ENCODE measurements at regions not wholly inside any gene's neighbourhood (a gene's known extent, or its start where the extent isn't known, plus 50 kb on each side); places are given as distances from the start of the nearest gene placed in this dataset.

GRCh38 chr3:144237351-144237750 lies 265.7 kb downstream of the DIPK2A start:
- DNase-seq, result no peak

GRCh38 chr3:144241404-144241803 lies 269.8 kb downstream of the DIPK2A start:
- no peak for DNase-seq

DNA sequence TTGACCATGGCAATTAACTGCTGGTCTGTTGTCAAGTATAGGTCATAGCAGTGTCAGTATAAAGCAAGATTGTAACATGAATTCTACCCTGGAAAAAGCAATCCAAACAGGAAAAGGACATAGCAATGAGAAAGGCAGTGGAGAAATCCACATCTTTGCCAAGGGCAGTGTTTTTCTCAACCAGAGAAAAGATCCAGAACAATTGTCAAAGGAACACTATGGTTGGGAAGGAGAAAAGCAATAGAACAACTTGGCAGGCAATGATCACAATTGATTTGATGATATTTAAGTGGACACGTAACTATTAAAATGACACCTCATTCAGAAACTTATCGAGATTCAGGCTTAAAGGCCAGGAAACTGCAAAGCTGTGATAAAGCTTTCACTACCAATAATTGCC lies 271.1 kb downstream of the DIPK2A start:
- no peak for DNase-seq

DNA sequence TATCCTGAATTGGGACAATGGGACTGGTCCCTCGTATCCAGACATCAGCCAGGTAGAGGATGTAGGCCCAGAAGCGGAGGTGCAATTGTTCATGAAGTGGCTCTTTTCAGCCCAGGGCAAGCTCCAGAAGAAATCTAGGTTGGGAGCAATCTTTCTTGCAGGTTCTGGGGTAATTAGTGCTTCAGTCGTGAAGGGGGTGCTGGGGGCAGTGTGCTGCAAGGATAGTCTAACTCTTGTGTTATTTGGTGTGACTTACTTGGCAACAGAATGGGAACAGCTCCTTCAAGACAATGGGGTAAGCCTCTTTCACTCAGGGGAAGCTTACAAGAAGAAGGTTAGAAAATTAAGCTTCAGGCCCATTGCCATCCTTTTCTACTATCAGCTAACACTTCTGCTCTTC lies 273.0 kb downstream of the DIPK2A start:
- no peak for DNase-seq

GRCh38 chr3:144252896-144253295 lies 281.3 kb downstream of the DIPK2A start:
- no peak for DNase-seq

DNA sequence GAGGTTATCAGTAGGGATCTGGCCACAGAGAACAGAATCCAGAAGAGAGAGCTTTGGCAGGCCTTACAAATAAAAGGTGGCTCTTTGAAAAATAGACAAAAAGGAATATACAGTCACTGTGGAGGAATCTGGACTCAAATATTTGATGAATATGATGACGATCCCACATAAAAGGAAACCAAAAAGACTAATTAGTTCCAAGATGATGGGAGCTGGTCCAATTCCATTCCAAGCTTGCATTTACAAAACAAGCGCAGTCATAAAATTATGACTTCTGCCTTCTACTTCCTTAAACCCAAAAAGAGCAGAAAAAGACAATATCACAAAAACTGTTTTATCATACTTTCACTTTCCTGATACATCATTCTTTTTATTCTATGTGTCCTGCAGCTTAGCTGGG lies 285.8 kb downstream of the DIPK2A start:
- DNase-seq, result no peak

GRCh38 chr3:144259267-144259666 lies 287.6 kb downstream of the DIPK2A start:
- DNase-seq, result no peak

- DNase-seq, result no peak
These were observed 292.1 kb downstream of the DIPK2A start for GRCh38 chr3:144263706-144264105.

GRCh38 chr3:144264350-144264749 lies 292.7 kb downstream of the DIPK2A start:
- DNase-seq, result no peak

GRCh38 chr3:144264794-144265193 lies 293.2 kb downstream of the DIPK2A start:
- DNase-seq, result no peak

DNA sequence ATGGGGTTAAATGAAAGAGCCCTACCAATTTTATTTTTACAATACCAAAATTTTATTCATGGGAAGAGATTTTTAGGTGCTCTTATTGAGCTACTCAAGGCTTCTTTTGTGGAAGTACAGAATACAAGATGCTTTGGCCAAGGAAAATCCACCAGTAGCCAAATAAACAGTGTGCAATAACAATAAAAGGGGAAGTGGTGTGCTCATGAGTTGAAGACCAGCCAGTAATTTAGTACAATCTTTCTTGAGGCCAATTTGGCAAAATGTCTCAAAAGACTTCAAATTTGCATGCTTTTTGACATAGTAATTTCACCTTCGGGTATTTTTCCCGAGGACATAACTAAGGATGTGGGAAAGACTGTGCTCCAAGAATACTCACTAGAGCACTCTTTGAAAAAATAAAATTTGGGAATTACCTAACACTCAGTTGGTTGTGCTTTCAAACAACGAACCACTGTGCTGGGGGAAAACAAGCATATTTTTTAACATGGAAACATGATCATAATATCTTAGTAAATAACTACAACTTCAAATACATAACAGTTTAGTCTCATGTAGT lies 294.0 kb downstream of the DIPK2A start:
- no peak for DNase-seq

DNA sequence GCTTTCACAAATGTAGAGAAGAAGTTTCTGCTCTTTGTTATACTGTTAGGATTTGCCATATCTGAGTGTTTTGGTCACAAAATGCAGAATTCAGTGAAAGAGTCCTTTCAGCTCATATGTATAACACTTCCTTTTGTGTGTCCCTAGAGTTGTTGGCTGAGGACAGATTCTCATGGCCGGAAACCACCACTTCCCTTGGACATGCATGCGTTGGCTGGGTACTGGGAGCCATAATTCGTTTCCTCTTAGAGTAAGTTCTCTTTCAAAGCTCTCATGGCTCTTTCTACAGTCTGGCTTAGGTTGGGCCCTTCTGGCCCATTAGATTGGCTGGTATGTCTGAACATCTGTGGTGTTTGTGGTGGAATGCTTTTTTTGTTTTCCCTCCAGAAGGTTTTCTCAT lies 298.5 kb downstream of the DIPK2A start:
- DNase-seq, result no peak

- DNase-seq, result no peak
These were observed 301.1 kb downstream of the DIPK2A start for GRCh38 chr3:144272680-144273079.

DNA sequence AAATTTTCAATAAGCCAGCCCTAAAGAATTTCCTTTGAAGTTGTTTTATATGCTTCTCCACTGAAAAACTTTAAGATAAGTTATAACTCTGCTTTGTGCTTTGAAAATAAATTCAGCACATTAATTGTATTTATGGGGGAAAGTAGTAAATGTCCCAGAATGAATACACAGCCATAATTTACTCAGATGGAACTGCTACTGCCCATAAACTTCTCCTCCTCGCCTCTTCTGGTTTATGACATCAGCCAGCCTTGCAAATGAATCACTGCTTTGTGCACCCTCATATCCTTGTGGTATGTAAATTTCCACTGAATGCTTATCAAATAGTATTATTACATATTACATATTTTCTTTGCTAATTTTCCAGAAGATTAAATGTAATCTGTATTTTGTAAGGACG lies 302.0 kb downstream of the DIPK2A start:
- DNase-seq, result no peak

- DNase-seq, result no peak
These were observed 303.4 kb downstream of the DIPK2A start for GRCh38 chr3:144275005-144275404.

DNA sequence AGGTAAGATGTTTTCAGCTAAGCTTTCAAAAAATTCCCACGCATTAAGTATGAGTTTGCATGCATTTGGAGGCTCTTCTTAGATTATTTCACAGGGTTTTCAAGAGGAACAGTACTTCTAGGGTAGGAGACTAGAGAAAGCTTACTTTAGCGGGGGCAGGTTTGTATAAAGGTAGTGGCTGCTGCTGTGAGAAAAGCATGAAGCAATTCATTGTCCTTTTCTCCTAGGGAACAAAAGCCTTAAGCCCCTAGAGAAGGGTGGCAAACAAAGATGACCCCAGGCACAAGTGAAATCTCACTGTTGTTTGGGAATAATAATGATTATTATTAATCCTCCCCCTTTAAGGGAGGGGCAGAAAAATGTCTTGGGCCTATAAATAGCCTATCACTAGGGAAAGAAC lies 310.7 kb downstream of the DIPK2A start:
- DNase-seq, result no peak

DNA sequence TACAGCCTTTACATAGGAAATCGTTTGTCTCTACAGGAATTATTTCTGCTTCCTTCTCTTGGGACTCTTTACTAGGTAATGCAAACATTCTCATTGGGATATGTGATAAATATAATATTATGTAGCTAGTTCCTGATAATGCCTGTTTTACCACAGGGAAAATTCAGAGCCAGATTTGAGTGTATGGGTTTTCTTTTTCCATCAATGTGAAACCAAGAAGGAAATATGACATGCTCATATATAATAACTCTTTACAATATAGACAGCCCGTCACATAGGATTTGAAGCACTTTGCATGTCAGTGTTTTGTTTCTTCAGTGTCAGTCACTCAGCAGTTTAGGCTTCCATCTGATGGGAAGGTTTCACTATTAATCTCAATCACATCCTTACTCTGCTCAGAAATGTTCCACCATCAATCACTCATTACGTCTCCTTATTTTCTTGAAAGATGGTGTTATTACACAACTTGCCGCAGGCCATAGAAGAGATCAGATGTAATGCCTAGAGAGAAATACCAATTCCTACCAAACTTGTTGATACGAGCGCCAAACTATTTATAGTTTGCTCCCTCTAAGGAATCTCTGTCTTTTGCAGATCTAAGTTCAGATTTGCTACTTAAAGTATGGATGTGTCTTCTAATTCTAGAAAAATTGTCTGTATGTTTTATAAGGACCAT lies 314.8 kb downstream of the DIPK2A start:
- DNase-seq, result no peak

DNA sequence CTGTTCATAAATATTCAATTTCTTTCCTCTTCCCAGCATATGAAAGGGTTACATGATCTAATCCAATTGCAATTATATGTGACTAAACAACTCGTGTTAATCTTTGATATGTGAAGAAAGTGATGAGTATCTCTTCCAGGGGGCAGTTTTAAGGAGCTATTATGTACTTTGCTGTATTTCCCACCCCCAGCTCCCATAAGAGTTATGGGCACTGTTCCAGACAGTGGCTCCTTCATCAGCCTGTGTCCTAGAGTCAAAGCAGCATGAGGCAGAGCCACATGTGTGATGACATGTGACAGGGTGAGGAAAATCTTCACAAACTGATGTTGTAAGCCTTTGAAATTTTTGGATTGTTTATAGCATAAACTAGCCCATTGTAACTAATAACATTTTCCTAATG lies 315.4 kb downstream of the DIPK2A start:
- no peak for DNase-seq

- DNase-seq, result no peak
These were observed 317.4 kb downstream of the DIPK2A start for GRCh38 chr3:144289057-144289456.

DNA sequence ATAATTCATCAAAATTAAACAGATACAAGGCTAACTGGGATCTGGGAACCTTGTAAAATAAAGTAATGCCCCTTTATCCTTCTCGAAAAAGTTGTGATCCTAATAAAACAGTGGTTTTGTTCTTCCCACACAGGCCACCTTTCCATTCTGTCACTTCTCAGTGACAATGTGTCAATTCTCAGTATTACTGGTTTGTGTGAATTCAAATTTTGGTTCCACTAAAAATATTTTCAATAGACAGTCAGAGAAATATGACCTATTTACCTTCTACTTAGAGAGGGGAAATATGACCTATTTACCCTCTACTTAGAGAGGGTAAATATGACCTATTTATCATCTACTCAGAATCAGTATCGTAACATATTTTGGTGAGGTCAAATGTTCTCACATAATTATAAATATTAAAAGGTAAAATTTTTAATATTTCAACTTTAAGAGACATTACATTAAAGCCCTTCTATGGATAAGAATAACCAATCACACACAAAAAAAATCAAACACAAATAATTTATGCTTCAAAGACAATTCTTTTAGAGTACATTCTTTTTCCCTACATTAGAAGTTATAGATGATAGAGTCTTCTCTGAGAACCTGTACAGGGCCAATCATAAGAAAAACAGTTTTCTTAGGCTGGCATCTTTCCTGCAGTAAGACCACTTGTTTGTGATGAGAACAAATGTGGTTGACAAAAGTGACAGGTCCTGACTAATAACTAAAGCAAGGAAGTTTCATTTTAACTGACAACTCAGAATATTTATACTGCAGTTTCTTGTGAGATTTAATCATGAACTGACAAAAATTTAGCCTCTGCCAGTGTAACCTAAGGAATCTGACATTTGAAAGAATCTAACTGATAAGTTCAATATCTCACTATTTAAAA lies 323.3 kb downstream of the DIPK2A start:
- no peak for DNase-seq

DNA sequence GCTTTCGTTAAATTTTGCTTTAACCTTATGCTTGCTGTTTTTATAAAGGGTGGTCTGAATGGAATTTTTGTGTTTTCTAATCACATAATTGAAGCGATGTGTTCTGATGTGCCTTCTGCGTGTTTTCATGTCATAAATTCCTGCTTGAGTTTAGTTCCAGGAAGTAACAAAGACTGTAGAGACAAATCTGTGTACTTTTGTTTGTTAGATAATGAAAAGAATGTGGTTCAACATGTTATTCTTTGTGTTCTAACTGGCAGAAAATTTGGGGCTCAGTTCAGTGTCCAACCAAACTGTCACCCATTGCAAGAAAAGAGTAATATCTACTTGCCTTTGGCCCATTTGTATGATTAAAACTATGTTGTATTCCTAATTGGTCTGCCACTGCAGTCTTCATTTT lies 324.0 kb downstream of the DIPK2A start:
- DNase-seq, result no peak

DNA sequence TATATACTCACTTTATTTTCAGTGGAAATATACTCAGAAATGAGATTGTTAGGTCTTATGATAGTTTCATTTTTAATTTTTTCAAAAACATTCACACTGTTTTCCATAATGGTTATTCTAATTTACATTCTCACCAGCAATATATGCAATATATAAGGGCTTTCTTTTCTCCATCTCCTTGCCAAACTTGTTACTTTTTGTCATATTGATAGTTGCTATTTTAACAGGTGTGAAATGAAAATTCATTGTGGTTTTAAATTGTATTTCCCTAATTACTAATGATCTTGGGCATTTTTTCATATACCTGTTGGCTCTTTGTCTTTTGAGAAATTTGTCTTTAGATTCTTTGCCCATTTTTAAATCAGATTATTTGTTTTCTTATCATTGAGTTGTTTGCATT lies 325.2 kb downstream of the DIPK2A start:
- no peak for DNase-seq

- no peak for DNase-seq
These were observed 330.2 kb downstream of the DIPK2A start for GRCh38 chr3:144301863-144302262.

GRCh38 chr3:144307951-144308350 lies 336.3 kb downstream of the DIPK2A start:
- no peak for DNase-seq

Measured in activated gamma-delta T cell (primary cell).